Activated T-helper 17 cell treated with anti-CD3 and anti-CD28 coated beads, Interleukin-2, amount 50 U/mL, for 72 hours (primary cell): ENCODE measurements at regions not wholly inside any gene's neighbourhood (a gene's known extent, or its start where the extent isn't known, plus 50 kb on each side); places are given as distances from the start of the nearest gene placed in this dataset.
A peak's percentile ranks its signal among the peaks of the same experiment; 100 is the strongest.

Source experiments
- ATAC-seq: fragments of 150-1000 bp; cut with Tn5 transposase; replicated peaks from 2 replicates; pipeline ENCODE4 v1.10.0; 2021; ENCODE audit warnings: mild to moderate bottlenecking, moderate library complexity
- H3K27ac Mint-ChIP-seq: one replicate; pipeline ENCODE4 v1.8.0; 2022; ENCODE audit warnings: mixed read lengths
- H3K27me3 Mint-ChIP-seq: one replicate; pipeline ENCODE4 v1.8.0; 2022; ENCODE audit warnings: mixed read lengths
- H3K36me3 Mint-ChIP-seq: one replicate; pipeline ENCODE4 v1.8.0; 2022; ENCODE audit warnings: low read depth, mild to moderate bottlenecking, mixed read lengths
- H3K4me1 Mint-ChIP-seq: one replicate; pipeline ENCODE4 v1.8.0; 2022; ENCODE audit warnings: mixed read lengths
- H3K4me3 Mint-ChIP-seq: one replicate; pipeline ENCODE4 v1.8.0; 2022; ENCODE audit warnings: mild to moderate bottlenecking, mixed read lengths
- H3K9me3 Mint-ChIP-seq: one replicate; pipeline ENCODE4 v1.8.0; 2022; ENCODE audit warnings: mixed read lengths

DNA sequence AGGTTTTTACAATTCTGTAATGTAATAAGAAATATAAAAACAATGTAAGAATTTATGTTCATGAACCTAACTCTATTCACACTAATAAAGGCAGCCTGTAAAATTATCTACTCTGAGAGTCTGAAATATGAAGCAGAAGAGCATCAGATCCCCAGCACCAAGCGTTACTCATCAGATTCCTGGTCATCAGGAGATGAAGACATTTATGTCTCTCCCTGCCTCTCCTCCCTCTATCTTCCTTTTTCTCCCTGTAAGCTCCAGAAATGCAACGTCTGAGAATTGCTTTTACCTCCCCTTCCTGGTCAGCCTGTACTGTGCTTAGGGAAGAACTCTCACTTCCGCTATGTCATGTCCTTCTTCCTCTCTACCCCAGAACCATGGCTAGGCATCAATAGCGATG, 114.4 kb upstream of the SLIT3 start:
- ATAC-seq: no peak
- H3K4me1 Mint-ChIP-seq: no peaks in the 10 kb centered on the region
- no peak overlapping the region for H3K27ac Mint-ChIP-seq
- peaks cover 3% of the 10 kb centered on the region for H3K27me3 Mint-ChIP-seq
- no peaks in the 10 kb centered on the region for H3K36me3 Mint-ChIP-seq
- H3K9me3 Mint-ChIP-seq: no peaks in the 10 kb centered on the region
- H3K4me3 Mint-ChIP-seq: no peak overlapping the region

DNA sequence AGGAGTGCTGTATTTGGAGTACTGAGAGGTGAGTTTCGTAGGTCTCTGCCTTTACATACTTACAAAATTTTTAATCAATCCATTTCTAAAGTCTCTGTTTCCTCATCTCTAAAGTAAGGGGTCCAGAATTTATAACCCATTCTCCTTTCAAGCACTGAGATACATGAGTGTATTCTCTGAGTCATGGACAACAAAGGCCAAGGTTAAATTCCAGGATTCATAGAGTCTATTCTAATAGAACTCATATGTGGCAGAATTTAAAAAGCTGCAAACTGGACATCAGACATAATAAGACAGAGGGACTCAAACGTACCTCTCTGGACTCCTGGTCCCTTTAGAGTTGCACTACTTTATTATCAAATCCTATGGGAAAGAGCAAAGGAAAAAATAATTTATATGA, 112.5 kb upstream of the SLIT3 start:
- no peak overlapping the region for H3K4me3 Mint-ChIP-seq

DNA sequence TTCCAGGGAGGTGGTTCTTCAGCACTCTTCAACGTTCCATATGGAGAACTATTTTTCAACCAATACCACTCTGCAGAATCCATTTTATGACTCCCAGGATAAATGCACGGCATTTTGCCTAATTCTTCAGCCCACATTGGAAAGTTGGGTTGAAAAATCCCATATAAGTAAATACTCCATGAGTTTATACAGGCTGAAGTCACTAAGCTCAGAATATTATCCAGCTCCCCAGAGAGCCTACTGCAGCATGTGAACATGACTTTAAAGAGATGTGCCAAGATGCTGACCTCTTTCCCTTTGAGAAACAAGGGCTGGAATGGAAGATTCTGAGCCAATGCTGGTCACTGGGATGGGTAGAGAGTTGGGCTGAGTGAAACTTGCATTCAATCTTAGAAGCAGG, 111.9 kb upstream of the SLIT3 start:
- H3K4me1 Mint-ChIP-seq: no peaks in the 10 kb centered on the region
- H3K9me3 Mint-ChIP-seq: no peaks in the 10 kb centered on the region

More for the DNA sequence above, 112.5 kb upstream of the SLIT3 start:
- ATAC-seq: no peak
- no peaks in the 10 kb centered on the region for H3K36me3 Mint-ChIP-seq
- no peaks in the 10 kb centered on the region for H3K4me1 Mint-ChIP-seq
- no peaks in the 10 kb centered on the region for H3K9me3 Mint-ChIP-seq
- no peak overlapping the region for H3K27ac Mint-ChIP-seq
- H3K27me3 Mint-ChIP-seq: peaks cover 2% of the 10 kb centered on the region

GRCh38 chr5:169411786-169412430, 111.0 kb upstream of the SLIT3 start:
- ATAC-seq: no peak
- Mint-ChIP-seq H3K4me1 (no peaks in the 10 kb centered on the region), H3K36me3 (no peaks in the 10 kb centered on the region), H3K27me3 (peaks cover 2% of the 10 kb centered on the region), H3K27ac (no peak overlapping the region), H3K9me3 (no peaks in the 10 kb centered on the region), H3K4me3 (no peak overlapping the region)

More for the DNA sequence above, 111.9 kb upstream of the SLIT3 start:
- no peak overlapping the region for H3K27ac Mint-ChIP-seq
- peaks cover 2% of the 10 kb centered on the region for H3K27me3 Mint-ChIP-seq
- no peaks in the 10 kb centered on the region for H3K36me3 Mint-ChIP-seq
- H3K4me3 Mint-ChIP-seq: no peak overlapping the region
- no peak for ATAC-seq

- H3K36me3 Mint-ChIP-seq: no peaks in the 10 kb centered on the region
- ATAC-seq: no peak
- no peaks in the 10 kb centered on the region for H3K4me1 Mint-ChIP-seq
- H3K27me3 Mint-ChIP-seq: peaks cover 5% of the 10 kb centered on the region
- H3K4me3 Mint-ChIP-seq: no peak overlapping the region
- H3K27ac Mint-ChIP-seq: no peak overlapping the region
- H3K9me3 Mint-ChIP-seq: no peaks in the 10 kb centered on the region
These were observed 110.3 kb upstream of the SLIT3 start for GRCh38 chr5:169410996-169411783.

DNA sequence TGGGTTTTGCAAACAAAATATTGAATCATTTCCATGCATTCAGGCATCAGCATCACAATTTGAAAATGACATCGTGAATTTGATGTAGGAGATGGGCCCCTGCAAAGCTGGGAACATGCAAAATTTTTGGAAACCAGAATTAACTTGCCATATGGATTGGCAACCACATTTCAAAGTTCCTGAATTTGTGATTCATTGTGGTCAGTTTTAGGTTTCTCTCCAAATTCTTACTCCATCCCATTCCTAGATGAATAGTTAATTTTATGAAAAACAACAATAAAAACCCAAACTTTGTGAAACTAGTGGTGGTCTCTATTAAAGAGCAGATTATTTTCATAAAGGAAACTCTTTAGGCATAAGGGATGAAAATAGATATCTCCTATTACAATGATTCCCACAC, 107.8 kb upstream of the SLIT3 start:
- Mint-ChIP-seq H3K4me1 (no peaks in the 10 kb centered on the region), H3K27ac (no peak overlapping the region), H3K9me3 (no peaks in the 10 kb centered on the region), H3K27me3 (peaks cover 6% of the 10 kb centered on the region), H3K36me3 (no peaks in the 10 kb centered on the region), H3K4me3 (no peak overlapping the region)
- ATAC-seq: no peak

- Mint-ChIP-seq H3K4me3 (no peak overlapping the region), H3K27me3 (peaks cover 6% of the 10 kb centered on the region), H3K9me3 (no peaks in the 10 kb centered on the region), H3K36me3 (no peaks in the 10 kb centered on the region), H3K4me1 (no peaks in the 10 kb centered on the region), H3K27ac (no peak overlapping the region)
- ATAC-seq: no peak
These were observed 107.2 kb upstream of the SLIT3 start for GRCh38 chr5:169408171-169408570.

DNA sequence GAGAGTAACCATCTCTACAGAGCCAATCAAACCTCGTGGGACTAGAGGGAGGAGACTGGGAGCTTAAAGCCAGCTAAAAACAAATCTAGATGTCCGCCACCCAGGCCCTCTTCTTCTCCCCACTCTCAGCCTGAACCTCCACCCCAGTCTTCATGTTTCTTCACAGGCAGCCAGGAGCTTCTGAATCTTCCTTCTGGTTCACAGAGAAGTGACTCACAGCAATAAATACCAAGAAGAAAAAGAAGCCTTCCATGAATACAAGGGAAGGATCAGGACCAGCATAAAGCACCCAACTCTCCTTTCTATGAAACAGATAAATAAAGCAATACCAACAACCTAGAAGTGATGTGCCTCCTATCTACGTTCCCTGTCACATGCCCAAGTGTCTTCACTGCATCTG, 103.3 kb upstream of the SLIT3 start:
- no peaks in the 10 kb centered on the region for H3K36me3 Mint-ChIP-seq
- H3K4me1 Mint-ChIP-seq: no peaks in the 10 kb centered on the region
- no peak overlapping the region for H3K4me3 Mint-ChIP-seq
- H3K27ac Mint-ChIP-seq: no peak overlapping the region
- ATAC-seq: no peak
- H3K9me3 Mint-ChIP-seq: no peaks in the 10 kb centered on the region
- H3K27me3 Mint-ChIP-seq: peaks cover 3% of the 10 kb centered on the region

DNA sequence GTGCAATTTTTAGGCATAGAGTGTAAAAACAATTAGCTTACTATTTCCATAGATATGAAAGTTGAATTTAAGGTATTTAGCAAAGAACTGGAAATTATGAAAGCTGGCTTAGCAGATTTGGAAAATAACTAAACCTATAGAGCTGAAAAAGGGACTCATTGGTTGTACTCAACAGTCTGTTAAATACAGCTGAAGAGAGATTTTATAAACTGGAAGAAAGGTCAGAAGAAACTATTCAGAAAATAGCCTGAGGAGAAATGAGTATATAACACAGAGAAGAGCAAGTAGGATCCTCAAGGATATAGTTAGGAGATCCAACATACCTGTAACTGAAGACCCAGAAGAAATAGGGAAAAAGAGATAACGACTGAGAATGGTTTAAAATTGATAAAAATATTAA, 97.6 kb upstream of the SLIT3 start:
- peaks cover 14% of the 10 kb centered on the region for H3K27me3 Mint-ChIP-seq
- H3K4me1 Mint-ChIP-seq: no peaks in the 10 kb centered on the region
- no peak overlapping the region for H3K27ac Mint-ChIP-seq
- H3K9me3 Mint-ChIP-seq: no peaks in the 10 kb centered on the region
- no peak overlapping the region for H3K4me3 Mint-ChIP-seq
- ATAC-seq: no peak
- no peaks in the 10 kb centered on the region for H3K36me3 Mint-ChIP-seq

DNA sequence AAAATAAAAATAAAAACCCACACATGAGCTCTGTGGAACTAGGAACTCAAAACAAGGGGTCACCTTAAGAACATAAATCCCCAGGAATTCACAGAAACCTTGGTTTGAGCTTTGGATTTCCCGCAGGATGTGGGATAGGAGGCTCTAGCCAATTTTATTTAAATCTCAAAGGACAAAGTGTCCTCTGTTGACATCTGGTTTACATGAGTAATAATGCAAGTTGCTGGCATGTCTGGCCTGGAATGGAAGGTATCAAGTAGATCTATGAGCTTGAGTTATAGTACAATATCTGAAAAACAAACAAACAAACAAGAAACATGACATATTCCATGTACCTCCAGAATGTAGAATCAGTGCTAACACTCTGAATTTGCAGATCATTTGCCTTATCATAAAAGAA, 94.2 kb upstream of the SLIT3 start:
- peaks cover 27% of the 10 kb centered on the region for H3K27me3 Mint-ChIP-seq
- H3K27ac Mint-ChIP-seq: no peak overlapping the region
- H3K9me3 Mint-ChIP-seq: no peaks in the 10 kb centered on the region
- no peaks in the 10 kb centered on the region for H3K36me3 Mint-ChIP-seq
- no peak for ATAC-seq
- no peak overlapping the region for H3K4me3 Mint-ChIP-seq
- no peaks in the 10 kb centered on the region for H3K4me1 Mint-ChIP-seq

DNA sequence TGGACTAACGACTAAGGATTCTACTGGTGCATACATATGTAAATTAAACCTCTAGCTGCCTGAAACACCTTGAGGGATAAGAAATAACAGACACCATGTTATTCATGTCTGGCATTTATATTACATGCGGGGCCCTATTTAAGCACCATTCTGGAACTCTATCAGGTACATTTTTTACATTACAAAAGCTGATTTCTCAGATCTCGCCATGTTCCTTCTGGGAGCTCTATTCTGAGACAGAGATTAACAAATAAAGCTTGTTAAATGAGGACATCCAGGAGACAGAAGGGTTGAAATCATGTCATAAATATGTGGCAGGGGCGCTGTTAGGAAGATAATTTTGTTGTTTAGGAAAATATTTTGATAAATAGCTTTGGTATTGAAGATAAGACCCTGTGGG, 93.4 kb upstream of the SLIT3 start:
- peaks cover 31% of the 10 kb centered on the region for H3K27me3 Mint-ChIP-seq
- H3K4me1 Mint-ChIP-seq: no peaks in the 10 kb centered on the region
- no peaks in the 10 kb centered on the region for H3K36me3 Mint-ChIP-seq
- no peak for ATAC-seq
- no peaks in the 10 kb centered on the region for H3K9me3 Mint-ChIP-seq
- H3K4me3 Mint-ChIP-seq: no peak overlapping the region
- H3K27ac Mint-ChIP-seq: no peak overlapping the region

- Mint-ChIP-seq H3K9me3 (no peaks in the 10 kb centered on the region), H3K36me3 (no peaks in the 10 kb centered on the region), H3K27me3 (peaks cover 35% of the 10 kb centered on the region), H3K27ac (no peak overlapping the region), H3K4me1 (no peaks in the 10 kb centered on the region), H3K4me3 (no peak overlapping the region)
- no peak for ATAC-seq
These were observed 93.0 kb upstream of the SLIT3 start for GRCh38 chr5:169393907-169394306.

GRCh38 chr5:169390265-169390664, 89.3 kb upstream of the SLIT3 start:
- H3K9me3 Mint-ChIP-seq: no peaks in the 10 kb centered on the region
- H3K27me3 Mint-ChIP-seq: peaks cover 32% of the 10 kb centered on the region
- no peak overlapping the region for H3K27ac Mint-ChIP-seq
- no peak overlapping the region for H3K4me3 Mint-ChIP-seq
- ATAC-seq: no peak
- no peaks in the 10 kb centered on the region for H3K36me3 Mint-ChIP-seq
- no peaks in the 10 kb centered on the region for H3K4me1 Mint-ChIP-seq

GRCh38 chr5:169389318-169389717, 88.4 kb upstream of the SLIT3 start:
- H3K9me3 Mint-ChIP-seq: no peaks in the 10 kb centered on the region
- peak; percentile 11 for ATAC-seq

GRCh38 chr5:169385636-169386035, 84.7 kb upstream of the SLIT3 start:
- Mint-ChIP-seq H3K36me3 (no peaks in the 10 kb centered on the region), H3K9me3 (no peaks in the 10 kb centered on the region), H3K27me3 (peaks cover 17% of the 10 kb centered on the region), H3K4me3 (no peak overlapping the region), H3K27ac (no peak overlapping the region), H3K4me1 (no peaks in the 10 kb centered on the region)
- ATAC-seq: no peak

More at GRCh38 chr5:169389318-169389717, 88.4 kb upstream of the SLIT3 start:
- H3K36me3 Mint-ChIP-seq: no peaks in the 10 kb centered on the region
- H3K27me3 Mint-ChIP-seq: peaks cover 27% of the 10 kb centered on the region
- no peak overlapping the region for H3K27ac Mint-ChIP-seq
- no peak overlapping the region for H3K4me3 Mint-ChIP-seq
- no peaks in the 10 kb centered on the region for H3K4me1 Mint-ChIP-seq
